Activated CD4-positive, alpha-beta T cell treated with anti-CD3 and anti-CD28 coated beads for 48 hours (primary cell): ENCODE measurements at regions not wholly inside any gene's neighbourhood (a gene's known extent, or its start where the extent isn't known, plus 50 kb on each side); places are given as distances from the start of the nearest gene placed in this dataset.
A peak's percentile ranks its signal among the peaks of the same experiment; 100 is the strongest.
"Not testable (repeated sequence)": the region's sequence is repeated elsewhere in the genome, so short reads cannot be mapped to it uniquely, and the experiment has no call there.

ENCODE experiments used
- DNase-seq: peaks from one replicate; pipeline ENCODE4 v3.0.0-alpha.2; 2020

- no peak for DNase-seq
Observed at GRCh38 chr11:34001557-34002064, 49.9 kb upstream of the CAPRIN1 start.

DNA sequence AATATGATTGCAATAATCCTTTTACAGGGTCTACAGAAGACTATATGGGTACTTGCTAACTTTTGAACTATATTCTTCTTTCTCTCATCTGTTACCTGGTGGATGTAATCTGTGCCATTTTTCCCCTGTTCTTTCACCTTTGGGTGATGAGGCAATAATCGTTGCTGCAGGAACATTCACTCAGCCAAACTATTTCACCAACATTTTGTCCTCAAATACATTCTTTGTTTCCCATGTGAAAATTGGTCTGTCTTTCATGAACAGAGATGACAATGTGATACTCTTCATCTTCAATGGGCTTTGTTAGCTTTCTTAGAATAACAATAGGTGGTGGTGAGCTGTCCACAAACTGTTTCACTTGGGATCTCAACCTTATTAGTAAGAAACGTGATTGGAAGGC lies 52.1 kb upstream of the CAPRIN1 start:
- no peak for DNase-seq

GRCh38 chr11:33997584-33998251 lies 53.8 kb upstream of the CAPRIN1 start:
- DNase-seq, result no peak

GRCh38 chr11:33996498-33997454 lies 54.8 kb upstream of the CAPRIN1 start:
- peak; percentile 84 for DNase-seq

DNA sequence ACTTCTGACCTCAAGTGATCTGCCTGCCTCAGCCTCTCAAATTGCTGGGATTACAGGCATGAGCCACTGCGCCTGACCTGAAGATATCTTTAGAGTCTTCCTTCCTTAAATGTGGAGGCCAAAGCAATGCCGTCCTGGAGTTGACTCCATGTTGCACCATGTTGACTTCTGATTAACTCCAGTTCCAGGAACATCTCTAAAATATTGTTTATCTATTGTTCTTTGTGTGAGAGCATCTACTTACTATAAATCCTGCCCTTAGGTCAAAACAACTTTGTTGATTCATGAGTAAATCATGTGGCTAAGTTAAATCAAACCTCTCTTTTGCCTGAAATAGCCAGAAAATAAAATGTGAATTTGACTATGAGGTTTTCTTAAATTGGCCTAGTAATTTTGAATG lies 56.6 kb upstream of the CAPRIN1 start:
- no peak for DNase-seq

- not testable (repeated sequence) for DNase-seq
Observed at GRCh38 chr11:33991136-33991535, 60.4 kb upstream of the CAPRIN1 start.

- not testable (repeated sequence) for DNase-seq
Observed at GRCh38 chr11:33990131-33990530, 61.4 kb upstream of the CAPRIN1 start.

DNA sequence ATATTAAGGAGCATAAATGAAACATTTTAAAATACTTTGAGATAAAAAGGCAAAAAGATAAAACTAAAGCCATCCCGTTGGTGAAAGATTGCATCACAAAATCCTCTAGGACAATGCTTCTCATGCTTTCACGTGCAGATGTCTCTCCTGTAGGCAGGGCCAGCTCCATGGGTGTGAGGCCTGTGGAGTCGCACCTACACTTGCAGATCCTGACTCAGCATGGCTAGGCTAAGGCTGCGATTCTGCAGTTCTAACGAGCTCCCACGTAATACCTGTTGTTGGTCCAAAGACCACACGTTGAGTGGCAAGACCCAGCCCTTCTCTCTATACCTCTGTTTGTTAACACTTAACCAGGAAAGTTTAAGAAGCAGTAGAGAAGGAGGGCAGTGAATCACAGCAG lies 62.1 kb upstream of the CAPRIN1 start:
- DNase-seq, result no peak

DNA sequence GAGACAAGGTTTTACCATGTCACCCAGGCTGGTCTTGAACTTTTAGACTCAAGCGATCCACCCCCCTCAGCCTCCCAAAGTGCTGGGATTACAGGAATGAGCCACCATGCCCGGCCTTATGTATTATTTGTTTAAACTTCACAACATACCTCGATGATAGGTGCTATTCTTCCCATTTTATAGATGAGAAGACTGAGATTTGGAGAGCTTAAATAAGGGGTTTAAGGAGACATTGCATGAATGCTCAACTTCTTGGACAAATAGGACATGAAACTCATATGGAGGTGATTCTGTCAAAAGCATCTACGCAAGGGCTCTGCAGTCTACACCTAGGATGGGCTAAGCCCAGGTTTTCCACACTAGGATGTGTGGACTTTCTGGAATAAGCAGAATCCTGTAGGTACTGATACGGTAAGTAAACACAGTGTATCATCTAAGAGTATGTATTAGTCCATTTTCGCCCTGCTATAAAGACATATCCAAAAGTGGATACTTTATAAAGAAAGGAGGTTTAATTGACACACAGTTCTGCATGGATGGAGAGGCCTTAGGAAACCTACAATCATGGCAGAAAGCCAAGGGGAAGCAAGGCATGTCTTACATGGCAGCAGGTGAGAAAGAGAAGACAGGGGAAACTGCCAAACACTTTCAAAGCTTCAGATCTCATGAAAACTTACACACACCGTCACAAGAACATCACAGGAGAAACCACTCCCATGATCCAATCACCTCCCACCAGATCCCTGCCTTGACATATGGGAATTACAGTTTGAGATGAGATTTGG lies 62.8 kb upstream of the CAPRIN1 start:
- DNase-seq, result no peak

GRCh38 chr11:33987975-33988580 lies 63.5 kb upstream of the CAPRIN1 start:
- DNase-seq, result peak; percentile 81

- no peak for DNase-seq
Observed at GRCh38 chr11:33987545-33987944, 64.0 kb upstream of the CAPRIN1 start.

- not testable (repeated sequence) for DNase-seq
Observed at GRCh38 chr11:33986597-33987501, 64.7 kb upstream of the CAPRIN1 start.

DNA sequence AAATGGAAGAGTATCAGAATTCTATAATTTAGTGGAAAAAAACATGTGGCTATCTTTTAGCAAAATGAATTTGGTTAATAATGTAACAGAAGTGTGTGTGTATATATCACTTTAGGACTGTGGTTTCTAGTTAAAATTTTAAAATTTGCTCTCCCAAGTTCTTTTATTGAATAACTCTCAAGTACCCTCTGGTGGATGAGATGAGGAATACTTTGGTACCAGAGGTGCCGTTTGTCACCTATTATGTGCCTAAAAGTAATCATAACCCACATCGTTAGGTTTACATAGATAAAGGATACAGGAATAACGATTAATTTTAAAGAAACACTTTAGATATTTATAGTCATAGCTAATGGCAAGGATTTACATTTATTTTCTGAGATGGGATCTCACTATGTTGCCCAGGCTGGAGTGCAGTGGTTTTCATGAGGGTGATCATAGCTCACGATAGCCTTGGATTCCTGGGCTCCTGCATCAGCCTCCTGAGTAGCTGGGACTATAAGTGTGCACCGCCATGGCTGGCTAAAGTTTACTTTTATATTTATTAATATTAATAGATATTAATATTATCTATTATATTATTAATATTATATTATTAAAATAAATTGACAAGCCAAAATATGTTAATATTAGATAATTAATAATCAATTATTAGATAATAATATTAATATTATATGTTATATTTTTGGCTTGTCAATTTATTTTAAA lies 66.7 kb upstream of the CAPRIN1 start:
- DNase-seq, result no peak

GRCh38 chr11:33982661-33983060 lies 68.9 kb upstream of the CAPRIN1 start:
- no peak for DNase-seq

DNA sequence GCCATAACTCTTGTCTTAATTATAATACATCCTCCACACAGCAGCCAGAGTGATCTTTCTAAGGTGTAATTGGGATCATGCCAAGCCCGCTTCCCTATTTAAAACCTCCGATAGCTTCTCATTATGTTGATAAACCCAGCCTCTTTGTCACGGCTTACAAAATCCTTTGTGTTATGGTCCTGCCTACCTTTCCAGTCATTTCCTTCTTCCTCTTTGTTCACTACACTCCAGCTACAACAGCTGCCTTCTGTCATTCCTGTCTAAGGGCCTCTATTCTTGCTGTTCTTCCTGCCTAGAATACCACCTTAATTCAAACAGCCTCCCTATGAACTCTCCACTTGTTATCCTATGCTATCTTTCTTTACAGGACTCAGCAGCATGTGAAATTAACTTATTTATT lies 70.6 kb upstream of the CAPRIN1 start:
- no peak for DNase-seq

GRCh38 chr11:33978376-33978775 lies 73.2 kb upstream of the CAPRIN1 start:
- no peak for DNase-seq

GRCh38 chr11:33977676-33978075 lies 73.9 kb upstream of the CAPRIN1 start:
- no peak for DNase-seq

DNA sequence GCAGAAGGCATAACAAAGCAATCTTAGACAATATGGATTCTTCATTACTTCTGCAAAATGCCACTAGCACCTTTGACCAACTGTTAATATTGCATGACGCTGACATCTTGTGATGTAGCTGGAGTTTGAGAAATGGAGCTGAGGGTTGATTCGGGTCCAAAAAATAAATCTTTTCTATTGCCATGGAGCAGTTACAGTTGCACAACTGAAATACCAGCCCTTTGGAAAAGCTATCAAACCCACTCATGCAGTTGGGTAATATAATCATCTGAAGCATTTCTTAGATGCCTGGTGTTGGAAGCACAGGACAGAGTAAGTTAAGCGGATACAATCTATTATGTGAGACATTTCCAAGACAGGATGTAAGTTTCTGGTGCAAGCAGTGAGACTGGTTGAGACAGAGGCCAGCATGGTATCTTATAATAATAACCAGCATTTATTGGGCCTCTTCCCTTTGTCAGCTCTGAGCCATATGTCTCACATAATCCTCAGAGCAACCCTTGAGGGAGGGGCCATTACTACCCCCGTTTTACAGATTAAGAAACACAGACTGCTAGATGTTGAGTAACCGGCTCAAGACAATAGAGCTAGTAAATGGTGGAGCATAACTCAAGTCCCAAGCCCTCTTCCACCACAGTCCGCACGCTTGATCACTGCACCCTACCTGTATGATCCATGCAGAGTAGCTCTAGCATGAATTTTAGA lies 74.9 kb upstream of the CAPRIN1 start:
- no peak for DNase-seq

- no peak for DNase-seq
Observed at GRCh38 chr11:33974804-33975203, 76.7 kb upstream of the CAPRIN1 start.

GRCh38 chr11:33971530-33971929 lies 79.7 kb upstream of the LMO2 start:
- not testable (repeated sequence) for DNase-seq
